ENCODE measurements at regions not wholly inside any gene's neighbourhood (a gene's known extent, or its start where the extent isn't known, plus 50 kb on each side); places are given as distances from the start of the nearest gene placed in this dataset.

GRCh38 chr3:28727307-28727706 is 378.7 kb upstream of the AZI2 start:
- Histone ChIP-seq H3K4me3 (no peak overlapping the region), H3K36me3 (no peaks in the 10 kb centered on the region), H3K27me3 (ENCODE audit: low read depth) (no peaks in the 10 kb centered on the region), H3K9me3 (no peaks in the 10 kb centered on the region), H3K4me1 (no peaks in the 10 kb centered on the region), H3K27ac (no peak overlapping the region)
- no peak for TF ChIP-seq CTCF (IDR thresholded peaks at IDR 0.05)
- no peak for ATAC-seq
- intact Hi-C loops (cut with DNase I): no loop called here
- no peak for DNase-seq

GRCh38 chr3:28738425-28738824 is 389.8 kb upstream of the AZI2 start:
- DNase-seq (no peak), ATAC-seq (no peak)
- H3K27me3 ChIP-seq (ENCODE audit: low read depth): no peaks in the 10 kb centered on the region
- no peak overlapping the region for H3K4me3 ChIP-seq
- H3K27ac ChIP-seq: no peak overlapping the region
- no peaks in the 10 kb centered on the region for H3K36me3 ChIP-seq
- intact Hi-C loops (cut with DNase I): no loop called here
- peaks cover 5% of the 10 kb centered on the region for H3K4me1 ChIP-seq
- no peak for TF ChIP-seq CTCF (IDR thresholded peaks at IDR 0.05)
- H3K9me3 ChIP-seq: peaks cover 6% of the 10 kb centered on the region

GRCh38 chr3:28739647-28740046 is 391.0 kb upstream of the AZI2 start:
- H3K36me3 ChIP-seq: no peaks in the 10 kb centered on the region
- TF ChIP-seq CTCF (IDR thresholded peaks at IDR 0.05): no peak
- intact Hi-C loops (cut with DNase I): no loop called here
- no peak overlapping the region for H3K4me3 ChIP-seq
- ATAC-seq: no peak
- peaks cover 14% of the 10 kb centered on the region for H3K4me1 ChIP-seq
- DNase-seq: no peak
- H3K9me3 ChIP-seq: no peaks in the 10 kb centered on the region
- H3K27ac ChIP-seq: no peak overlapping the region
- no peaks in the 10 kb centered on the region for H3K27me3 ChIP-seq (ENCODE audit: low read depth)

GRCh38 chr3:28743271-28743670 is 394.6 kb upstream of the AZI2 start:
- ATAC-seq (no peak), DNase-seq (no peak)
- TF ChIP-seq CTCF (IDR thresholded peaks at IDR 0.05): no peak
- Histone ChIP-seq H3K4me3 (no peak overlapping the region), H3K36me3 (no peaks in the 10 kb centered on the region), H3K27me3 (ENCODE audit: low read depth) (no peaks in the 10 kb centered on the region), H3K9me3 (no peaks in the 10 kb centered on the region), H3K27ac (no peak overlapping the region), H3K4me1 (peaks cover 14% of the 10 kb centered on the region)
- intact Hi-C loops (cut with DNase I): no loop called here

- Histone ChIP-seq H3K9me3 (no peaks in the 10 kb centered on the region), H3K4me1 (peaks cover 14% of the 10 kb centered on the region), H3K36me3 (no peaks in the 10 kb centered on the region), H3K4me3 (no peak overlapping the region), H3K27ac (no peak overlapping the region), H3K27me3 (ENCODE audit: low read depth) (no peaks in the 10 kb centered on the region)
- intact Hi-C loops (cut with DNase I): no loop called here
- ATAC-seq (peak in 1 of 2 donors; percentile 53), DNase-seq (no peak)
- no peak for TF ChIP-seq CTCF (IDR thresholded peaks at IDR 0.05)
Measured at GRCh38 chr3:28743831-28744230, 395.2 kb upstream of the AZI2 start.

- H3K27me3 ChIP-seq (ENCODE audit: low read depth): no peaks in the 10 kb centered on the region
- no peak for ATAC-seq
- intact Hi-C loops (cut with DNase I): no loop called here
Measured at GRCh38 chr3:28745436-28745835, 396.8 kb upstream of the AZI2 start.

More at GRCh38 chr3:28745436-28745835, 396.8 kb upstream of the AZI2 start:
- Histone ChIP-seq H3K4me1 (peaks cover 14% of the 10 kb centered on the region), H3K36me3 (no peaks in the 10 kb centered on the region), H3K27ac (no peak overlapping the region), H3K4me3 (no peak overlapping the region), H3K9me3 (peaks cover 4% of the 10 kb centered on the region)
- no peak for TF ChIP-seq CTCF (IDR thresholded peaks at IDR 0.05)
- DNase-seq: no peak
